ENCODE measurements at regions not wholly inside any gene's neighbourhood (a gene's known extent, or its start where the extent isn't known, plus 50 kb on each side); places are given as distances from the start of the nearest gene placed in this dataset.

- DNase-seq (ENCODE audit: low spot score), result no peak
- H3K4me3 ChIP-seq, result no peak overlapping the region
- H3K27ac ChIP-seq, result no peak overlapping the region
- no peak for TF ChIP-seq CTCF (IDR thresholded peaks at IDR 0.05)
Observed at GRCh38 chr18:71798986-71799673, 745.0 kb downstream of the CBLN2 start.

- H3K27ac ChIP-seq, result no peak overlapping the region
- no peak for TF ChIP-seq CTCF (IDR thresholded peaks at IDR 0.05)
Observed at GRCh38 chr18:71797554-71797953, 746.6 kb downstream of the CBLN2 start.

GRCh38 chr18:71784777-71785176 is 759.4 kb downstream of the CBLN2 start:
- Histone ChIP-seq H3K4me3 (no peak overlapping the region), H3K27ac (no peak overlapping the region)
- no peak for TF ChIP-seq CTCF (IDR thresholded peaks at IDR 0.05)
- DNase-seq (ENCODE audit: low spot score), result no peak

More at GRCh38 chr18:71797554-71797953, 746.6 kb downstream of the CBLN2 start:
- no peak overlapping the region for H3K4me3 ChIP-seq
- DNase-seq (ENCODE audit: low spot score), result no peak

GRCh38 chr18:71760541-71760940 is 783.6 kb downstream of the CBLN2 start:
- Histone ChIP-seq H3K27ac (no peak overlapping the region), H3K4me3 (no peak overlapping the region)
- no peak for TF ChIP-seq CTCF (IDR thresholded peaks at IDR 0.05)
- DNase-seq (ENCODE audit: low spot score), result no peak

GRCh38 chr18:71754246-71754645 is 789.9 kb downstream of the CBLN2 start:
- TF ChIP-seq CTCF (IDR thresholded peaks at IDR 0.05), result no peak
- H3K27ac ChIP-seq, result no peak overlapping the region
- H3K4me3 ChIP-seq, result no peak overlapping the region
- no peak for DNase-seq (ENCODE audit: low spot score)

GRCh38 chr18:71743634-71744033 is 800.5 kb downstream of the CBLN2 start:
- Histone ChIP-seq H3K4me3 (no peak overlapping the region), H3K27ac (no peak overlapping the region)
- DNase-seq (ENCODE audit: low spot score), result no peak
- no peak for TF ChIP-seq CTCF (IDR thresholded peaks at IDR 0.05)

- no peak for TF ChIP-seq CTCF (IDR thresholded peaks at IDR 0.05)
- H3K27ac ChIP-seq, result no peak overlapping the region
- H3K4me3 ChIP-seq, result no peak overlapping the region
- no peak for DNase-seq (ENCODE audit: low spot score)
Observed at GRCh38 chr18:71729611-71730010, 814.5 kb downstream of the CBLN2 start.
